ENCODE measurements at regions not wholly inside any gene's neighbourhood (a gene's known extent, or its start where the extent isn't known, plus 50 kb on each side); places are given as distances from the start of the nearest gene placed in this dataset.
"Not testable (repeated sequence)": the region's sequence is repeated elsewhere in the genome, so short reads cannot be mapped to it uniquely, and the experiment has no call there.

- no peak for DNase-seq
Measured at GRCh38 chr1:208652296-208653160, 408.3 kb upstream of the PLXNA2 start.

GRCh38 chr1:208653426-208653825 is 409.2 kb upstream of the PLXNA2 start:
- no peak for DNase-seq

- DNase-seq = no peak
Measured at GRCh38 chr1:208654241-208654640, 410.1 kb upstream of the PLXNA2 start.

- no peak for DNase-seq
Measured at GRCh38 chr1:208665936-208666335, 421.8 kb upstream of the PLXNA2 start.

- no peak for DNase-seq
Measured at GRCh38 chr1:208668991-208669390, 424.8 kb upstream of the PLXNA2 start.

GRCh38 chr1:208670778-208671177 is 426.6 kb upstream of the PLXNA2 start:
- DNase-seq = no peak

- no peak for DNase-seq
Measured at GRCh38 chr1:208681878-208682663, 437.9 kb upstream of the PLXNA2 start.

- DNase-seq = no peak
Measured at GRCh38 chr1:208682664-208683013, 438.5 kb upstream of the PLXNA2 start.

- no peak for DNase-seq
Measured at GRCh38 chr1:208683141-208683540, 439.0 kb upstream of the PLXNA2 start.

GRCh38 chr1:208684192-208684591 is 440.0 kb upstream of the PLXNA2 start:
- DNase-seq = no peak

- DNase-seq = no peak
Measured at GRCh38 chr1:208686592-208686991, 442.4 kb upstream of the PLXNA2 start.

- no peak for DNase-seq
Measured at GRCh38 chr1:208688656-208689315, 444.6 kb upstream of the PLXNA2 start.

GRCh38 chr1:208691012-208691411 is 446.8 kb upstream of the PLXNA2 start:
- DNase-seq = no peak

- no peak for DNase-seq
Measured at GRCh38 chr1:208709981-208710380, 465.8 kb upstream of the PLXNA2 start.

GRCh38 chr1:208714323-208714722 is 470.1 kb upstream of the PLXNA2 start:
- DNase-seq = no peak

- DNase-seq = no peak
Measured at GRCh38 chr1:208717525-208717924, 473.3 kb upstream of the PLXNA2 start.

- DNase-seq = no peak
Measured at GRCh38 chr1:208722592-208722991, 478.4 kb upstream of the PLXNA2 start.

GRCh38 chr1:208724079-208724478 is 479.9 kb upstream of the PLXNA2 start:
- no peak for DNase-seq

GRCh38 chr1:208728815-208729214 is 484.6 kb upstream of the PLXNA2 start:
- DNase-seq = no peak

GRCh38 chr1:208731981-208732821 is 488.0 kb upstream of the PLXNA2 start:
- DNase-seq = no peak

GRCh38 chr1:208737161-208737560 is 493.0 kb upstream of the PLXNA2 start:
- no peak for DNase-seq

- DNase-seq = no peak
Measured at GRCh38 chr1:208737922-208738321, 493.7 kb upstream of the PLXNA2 start.

- not testable (repeated sequence) for DNase-seq
Measured at GRCh38 chr1:208739636-208740035, 495.5 kb upstream of the PLXNA2 start.
